ENCODE measurements at regions not wholly inside any gene's neighbourhood (a gene's known extent, or its start where the extent isn't known, plus 50 kb on each side); places are given as distances from the start of the nearest gene placed in this dataset.

GRCh38 chr11:82384308-82384707 is 349.4 kb downstream of the FAM181B start:
- no peak for TF ChIP-seq CTCF (IDR thresholded peaks at IDR 0.05)
- TF ChIP-seq POLR2A (IDR thresholded peaks at IDR 0.05), result no peak

All from heart left ventricle (tissue), 13 donors.